ENCODE measurements at regions not wholly inside any gene's neighbourhood (a gene's known extent, or its start where the extent isn't known, plus 50 kb on each side); places are given as distances from the start of the nearest gene placed in this dataset.

DNA sequence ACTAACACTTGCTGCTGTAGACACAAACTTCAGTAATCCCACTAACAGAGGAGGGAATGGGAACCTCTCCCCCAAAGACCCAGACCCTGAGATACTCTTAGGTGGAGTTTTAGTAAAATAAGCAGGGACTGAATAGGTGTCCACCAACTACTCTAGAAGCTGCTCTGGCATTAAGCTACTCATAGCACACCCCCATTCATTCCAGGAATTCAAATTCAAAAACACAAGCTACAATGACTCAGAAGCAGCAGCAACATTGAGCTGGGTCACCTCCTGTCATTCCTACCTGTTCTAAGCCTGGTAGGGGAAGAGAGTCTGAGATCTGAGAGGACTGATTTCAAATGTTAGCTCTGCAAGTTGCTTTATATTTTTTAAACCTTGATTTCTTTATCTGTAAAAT, 135.4 kb upstream of the FRMPD4 start:
- H3K9me3 Mint-ChIP-seq, result peaks cover 7% of the 10 kb centered on the region
- no peaks in the 10 kb centered on the region for H3K4me1 Mint-ChIP-seq
- H3K4me3 Mint-ChIP-seq, result no peak overlapping the region

DNA sequence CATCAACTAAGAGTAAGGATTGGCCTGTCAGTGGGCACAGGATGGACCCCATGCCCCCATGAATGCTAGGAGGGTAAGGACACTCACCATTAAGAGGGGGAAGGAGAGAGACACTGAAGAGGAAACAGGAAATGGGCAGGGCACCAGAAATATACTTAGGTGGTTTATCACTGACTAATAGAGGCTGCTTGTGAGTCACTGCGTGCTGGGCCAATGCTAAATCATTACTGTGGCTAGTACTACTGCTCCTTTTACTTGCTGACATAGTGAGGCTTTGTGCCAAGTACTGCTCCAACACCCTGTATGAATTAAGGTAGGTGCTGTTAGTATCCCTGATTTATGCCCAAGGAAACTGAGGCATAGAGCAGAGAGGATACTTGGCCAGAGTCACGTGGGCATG, 130.4 kb upstream of the FRMPD4 start:
- Mint-ChIP-seq H3K9me3 (peaks cover 8% of the 10 kb centered on the region), H3K4me1 (no peaks in the 10 kb centered on the region), H3K4me3 (no peak overlapping the region), H3K27ac (no peak overlapping the region), H3K27me3 (ENCODE audit: low read depth, poor library complexity) (peaks cover 9% of the 10 kb centered on the region), H3K36me3 (ENCODE audit: low read depth) (no peaks in the 10 kb centered on the region)
- TF ChIP-seq, protein P1, sequence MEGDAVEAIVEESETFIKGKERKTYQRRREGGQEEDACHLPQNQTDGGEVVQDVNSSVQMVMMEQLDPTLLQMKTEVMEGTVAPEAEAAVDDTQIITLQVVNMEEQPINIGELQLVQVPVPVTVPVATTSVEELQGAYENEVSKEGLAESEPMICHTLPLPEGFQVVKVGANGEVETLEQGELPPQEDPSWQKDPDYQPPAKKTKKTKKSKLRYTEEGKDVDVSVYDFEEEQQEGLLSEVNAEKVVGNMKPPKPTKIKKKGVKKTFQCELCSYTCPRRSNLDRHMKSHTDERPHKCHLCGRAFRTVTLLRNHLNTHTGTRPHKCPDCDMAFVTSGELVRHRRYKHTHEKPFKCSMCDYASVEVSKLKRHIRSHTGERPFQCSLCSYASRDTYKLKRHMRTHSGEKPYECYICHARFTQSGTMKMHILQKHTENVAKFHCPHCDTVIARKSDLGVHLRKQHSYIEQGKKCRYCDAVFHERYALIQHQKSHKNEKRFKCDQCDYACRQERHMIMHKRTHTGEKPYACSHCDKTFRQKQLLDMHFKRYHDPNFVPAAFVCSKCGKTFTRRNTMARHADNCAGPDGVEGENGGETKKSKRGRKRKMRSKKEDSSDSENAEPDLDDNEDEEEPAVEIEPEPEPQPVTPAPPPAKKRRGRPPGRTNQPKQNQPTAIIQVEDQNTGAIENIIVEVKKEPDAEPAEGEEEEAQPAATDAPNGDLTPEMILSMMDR (IDR thresholded peaks at IDR 0.05), result no peak
- DNase-seq, result no peak

More for the DNA sequence above, 135.4 kb upstream of the FRMPD4 start:
- H3K27me3 Mint-ChIP-seq (ENCODE audit: low read depth, poor library complexity), result peaks cover 12% of the 10 kb centered on the region
- no peak for DNase-seq
- no peak overlapping the region for H3K27ac Mint-ChIP-seq
- H3K36me3 Mint-ChIP-seq (ENCODE audit: low read depth), result no peaks in the 10 kb centered on the region
- TF ChIP-seq, protein P1 (IDR thresholded peaks at IDR 0.05), result no peak

DNA sequence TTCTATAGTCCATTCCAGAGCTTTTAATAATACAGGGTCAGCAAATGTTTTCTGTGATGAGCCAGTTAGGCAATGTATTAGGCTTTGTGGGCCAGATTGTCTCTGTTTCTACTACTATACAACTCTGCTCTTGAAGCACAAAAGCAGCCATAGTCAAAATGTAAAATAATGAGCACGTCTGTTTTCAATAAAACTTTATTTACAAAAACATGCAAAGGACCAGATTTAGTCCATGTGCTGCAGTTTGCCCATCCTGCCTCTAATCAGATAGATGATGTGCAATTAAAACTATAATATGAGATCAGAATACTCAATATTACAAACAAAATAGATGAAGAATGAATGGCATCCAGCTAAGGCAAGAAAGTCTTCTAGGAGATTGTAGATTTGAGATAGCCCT, 127.8 kb upstream of the FRMPD4 start:
- Mint-ChIP-seq H3K36me3 (ENCODE audit: low read depth) (no peaks in the 10 kb centered on the region), H3K27ac (no peak overlapping the region), H3K27me3 (ENCODE audit: low read depth, poor library complexity) (peaks cover 9% of the 10 kb centered on the region), H3K4me1 (no peaks in the 10 kb centered on the region), H3K4me3 (no peak overlapping the region), H3K9me3 (peaks cover 8% of the 10 kb centered on the region)
- DNase-seq, result no peak
- TF ChIP-seq, protein P1 (IDR thresholded peaks at IDR 0.05), result no peak

DNA sequence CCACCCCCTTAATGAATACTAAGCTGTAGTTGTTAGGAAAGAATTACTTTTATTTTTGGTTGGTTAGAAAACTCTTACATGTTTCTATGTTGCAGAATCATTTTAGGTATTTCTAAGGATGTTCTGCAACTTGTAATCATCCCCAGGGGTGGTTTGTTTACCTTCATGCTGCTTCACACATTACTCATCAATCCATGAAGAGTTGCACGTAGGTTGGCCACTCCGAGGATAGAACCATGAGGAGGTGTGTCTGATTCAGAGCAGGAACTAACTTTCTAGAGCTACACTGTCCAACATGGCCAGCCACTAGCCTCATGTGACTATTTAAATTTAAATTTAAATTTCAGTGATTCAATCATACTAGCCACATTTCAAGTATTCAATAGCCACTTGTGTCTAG, 127.2 kb upstream of the FRMPD4 start:
- no peak overlapping the region for H3K27ac Mint-ChIP-seq
- no peak overlapping the region for H3K4me3 Mint-ChIP-seq
- H3K9me3 Mint-ChIP-seq, result peaks cover 8% of the 10 kb centered on the region
- TF ChIP-seq, protein P1 (IDR thresholded peaks at IDR 0.05), result no peak
- no peaks in the 10 kb centered on the region for H3K4me1 Mint-ChIP-seq
- H3K27me3 Mint-ChIP-seq (ENCODE audit: low read depth, poor library complexity), result peaks cover 9% of the 10 kb centered on the region
- DNase-seq, result no peak
- H3K36me3 Mint-ChIP-seq (ENCODE audit: low read depth), result no peaks in the 10 kb centered on the region

DNA sequence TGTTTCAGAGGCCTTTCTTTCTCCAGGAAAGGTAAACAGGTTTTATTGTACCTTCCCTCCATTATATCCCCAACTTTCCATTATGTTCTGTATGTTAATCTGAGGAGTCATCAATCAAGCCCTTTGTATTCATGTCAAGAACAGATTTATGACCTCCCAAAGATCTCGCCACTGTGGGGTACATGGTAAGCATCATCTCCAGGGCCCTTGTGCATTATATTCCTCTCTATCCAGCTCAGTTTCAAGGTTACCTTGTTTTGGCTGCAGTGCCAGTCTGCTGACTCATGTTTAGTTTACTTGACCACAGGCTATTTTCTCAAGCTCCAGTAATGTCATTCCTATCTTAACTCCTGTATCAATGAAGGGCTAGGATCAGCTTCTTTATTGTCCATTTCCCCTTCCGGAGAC, 125.1 kb upstream of the FRMPD4 start:
- Mint-ChIP-seq H3K27me3 (ENCODE audit: low read depth, poor library complexity) (no peaks in the 10 kb centered on the region), H3K4me1 (no peaks in the 10 kb centered on the region), H3K27ac (no peak overlapping the region), H3K9me3 (peaks cover 8% of the 10 kb centered on the region), H3K36me3 (ENCODE audit: low read depth) (no peaks in the 10 kb centered on the region), H3K4me3 (no peak overlapping the region)
- TF ChIP-seq, protein P1 (IDR thresholded peaks at IDR 0.05), result no peak
- no peak for DNase-seq

DNA sequence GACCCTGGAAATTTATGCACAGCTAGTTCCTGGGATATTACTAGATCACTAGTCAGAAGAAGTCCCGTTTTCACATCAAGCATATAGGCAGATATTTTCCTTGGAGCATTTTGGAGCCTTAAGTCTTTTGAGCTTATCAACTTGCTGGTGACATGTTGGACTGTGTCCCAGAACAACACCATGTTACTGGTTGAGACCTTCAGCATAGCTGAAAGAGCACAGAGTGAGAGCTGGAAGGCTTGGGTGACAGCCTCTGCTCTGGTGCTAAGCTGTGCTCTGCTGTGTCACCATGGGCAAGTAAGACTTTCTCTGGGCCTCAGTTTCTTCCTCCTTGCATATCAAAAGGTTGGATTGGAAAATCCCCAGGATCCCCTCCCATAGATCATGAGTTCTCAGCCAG, 116.6 kb upstream of the FRMPD4 start:
- H3K27me3 Mint-ChIP-seq (ENCODE audit: low read depth, poor library complexity), result peaks cover 6% of the 10 kb centered on the region
- H3K4me3 Mint-ChIP-seq, result no peak overlapping the region
- no peaks in the 10 kb centered on the region for H3K36me3 Mint-ChIP-seq (ENCODE audit: low read depth)
- H3K27ac Mint-ChIP-seq, result no peak overlapping the region
- H3K4me1 Mint-ChIP-seq, result no peaks in the 10 kb centered on the region
- H3K9me3 Mint-ChIP-seq, result peaks cover 26% of the 10 kb centered on the region
- DNase-seq, result no peak
- TF ChIP-seq, protein P1 (IDR thresholded peaks at IDR 0.05), result no peak

Measured in nephron progenitor cell (in vitro differentiated cells).